ENCODE measurements at regions not wholly inside any gene's neighbourhood (a gene's known extent, or its start where the extent isn't known, plus 50 kb on each side); places are given as distances from the start of the nearest gene placed in this dataset.

- TF ChIP-seq CTCF (IDR thresholded peaks at IDR 0.05; ENCODE audit: low read length) (no peak), EZH2 (IDR thresholded peaks at IDR 0.05; ENCODE audit: borderline replicate concordance, low read length) (no peak)
Measured at GRCh38 chr21:41674402-41674801, 92.5 kb downstream of the RIPK4 start.

All from OCI-LY1 (cell line).